GM23338 (cell line): ENCODE measurements at regions not wholly inside any gene's neighbourhood (a gene's known extent, or its start where the extent isn't known, plus 50 kb on each side); places are given as distances from the start of the nearest gene placed in this dataset.

ENCODE experiments used
- ATAC-seq: fragments of 200-7000 bp; cut with Tn5 transposase; 3 replicates; pipeline ENCODE4 v1.9.1; 2020
- DNase-seq: peaks from one replicate; pipeline ENCODE4 v3.0.0-alpha.2; 2015; ENCODE audit warnings: low spot score
- H2AFZ ChIP-seq: fragments of 200-600 bp; sonication (generic); 2 replicates; pipeline ENCODE4 v1.8.0; 2016; ENCODE audit warnings: antibody characterized with exemption, mild to moderate bottlenecking, moderate library complexity
- H3F3A ChIP-seq: fragments of 200-600 bp; sonication (generic); replicated peaks from 2 replicates; pipeline ENCODE4 v1.8.0; 2017; ENCODE audit warnings: antibody characterized with exemption, mixed run types, low read depth
- H3K27ac ChIP-seq: fragments of 200-600 bp; sonication (generic); 2 replicates; pipeline ENCODE4 v1.6.1; 2016; ENCODE audit warnings: low read depth
- H3K27me3 ChIP-seq: fragments of 200-600 bp; sonication (generic); 2 replicates; pipeline ENCODE4 v1.8.0; 2016; ENCODE audit warnings: mild to moderate bottlenecking, mixed run types, moderate library complexity; ENCODE audit not compliant: insufficient read depth
- H3K36me3 ChIP-seq: fragments of 200-600 bp; sonication (generic); 2 replicates; pipeline ENCODE4 v1.8.0; 2016; ENCODE audit warnings: mild to moderate bottlenecking; ENCODE audit not compliant: insufficient read depth
- H3K4me1 ChIP-seq: fragments of 200-600 bp; sonication (generic); 2 replicates; pipeline ENCODE4 v1.8.0; 2016; ENCODE audit warnings: mild to moderate bottlenecking, moderate library complexity; ENCODE audit not compliant: insufficient read depth
- H3K4me2 ChIP-seq: fragments of 200-600 bp; sonication (generic); 2 replicates; pipeline ENCODE4 v1.7.1; 2017; ENCODE audit warnings: mixed run types
- H3K4me3 ChIP-seq: fragments of 200-600 bp; sonication (generic); 2 replicates; pipeline ENCODE4 v1.6.1; 2016; ENCODE audit warnings: mixed run types
- H3K79me2 ChIP-seq: fragments of 200-600 bp; sonication (generic); replicated peaks from 2 replicates; pipeline ENCODE4 v1.8.0; 2017; ENCODE audit warnings: mild to moderate bottlenecking; ENCODE audit not compliant: insufficient read depth
- H3K9me2 ChIP-seq: fragments of 200-600 bp; sonication (generic); 2 replicates; pipeline ENCODE4 v1.8.0; 2017; ENCODE audit not compliant: insufficient read depth
- H4K20me1 ChIP-seq: fragments of 200-600 bp; sonication (generic); replicated peaks from 2 replicates; pipeline ENCODE4 v1.8.0; 2017; ENCODE audit warnings: mild to moderate bottlenecking; ENCODE audit not compliant: insufficient read depth
- H3K27ac Mint-ChIP-seq: 2 replicates; pipeline ENCODE4 v1.8.0; 2020; ENCODE audit warnings: inconsistent platforms, mild to moderate bottlenecking, moderate library complexity, mixed read lengths
- H3K27me3 Mint-ChIP-seq: 3 replicates; pipeline ENCODE4 v1.8.0; 2022; ENCODE audit warnings: low read depth, mild to moderate bottlenecking, moderate library complexity, mixed read lengths, inconsistent platforms; ENCODE audit not compliant: insufficient read depth, poor library complexity
- H3K36me3 Mint-ChIP-seq: 3 replicates; pipeline ENCODE4 v1.8.0; 2021; ENCODE audit warnings: low read depth, mild to moderate bottlenecking, inconsistent platforms, moderate library complexity, mixed read lengths
- H3K4me1 Mint-ChIP-seq: 3 replicates; pipeline ENCODE4 v1.8.0; 2020; ENCODE audit warnings: mild to moderate bottlenecking, inconsistent platforms, mixed read lengths
- H3K4me3 Mint-ChIP-seq: 3 replicates; pipeline ENCODE4 v1.8.0; 2021; ENCODE audit warnings: moderate library complexity, mild to moderate bottlenecking, inconsistent platforms, mixed read lengths
- H3K9me3 Mint-ChIP-seq: 3 replicates; pipeline ENCODE4 v1.8.0; 2020; ENCODE audit warnings: moderate library complexity, mild to moderate bottlenecking, inconsistent platforms, mixed read lengths
- CREB1 ChIP-seq: fragments of 250-450 bp; sonication (Bioruptor Pico); IDR thresholded peaks from 2 replicates; pipeline ENCODE4 v1.5.0; 2020; ENCODE audit warnings: low read depth, mild to moderate bottlenecking, moderate library complexity
- EZH2 ChIP-seq: fragments of 200-600 bp; sonication (generic); IDR thresholded peaks from one replicate; pipeline ENCODE4 v1.8.0; 2017; ENCODE audit warnings: antibody characterized with exemption, mild to moderate bottlenecking, low read depth; ENCODE audit not compliant: unreplicated experiment
- NANOG ChIP-seq: IDR thresholded peaks from 2 replicates; pipeline ENCODE4 v1.6.1; 2016; ENCODE audit warnings: antibody characterized with exemption, borderline replicate concordance
- STAT1 ChIP-seq: IDR thresholded peaks from one replicate; pipeline ENCODE4 v1.6.1; 2016; ENCODE audit warnings: antibody characterized with exemption; ENCODE audit not compliant: unreplicated experiment
- ZNF331 ChIP-seq: fragments of 250-450 bp; sonication (Bioruptor Pico); IDR thresholded peaks from 2 replicates; pipeline ENCODE4 v1.5.0; 2020; ENCODE audit warnings: low read depth, mild to moderate bottlenecking, moderate library complexity
- TF ChIP-seq, protein P1 (sequence below): fragments of 250-450 bp; sonication (Bioruptor Pico); IDR thresholded peaks from 2 replicates; pipeline ENCODE4 v1.5.0; 2020; ENCODE audit warnings: mild to moderate bottlenecking, moderate library complexity
- TF ChIP-seq, protein P2 (sequence below): IDR thresholded peaks from one replicate; pipeline ENCODE4 v1.6.1; 2018; ENCODE audit warnings: antibody characterized with exemption; ENCODE audit not compliant: unreplicated experiment
- TF ChIP-seq, protein P3 (sequence below), 2 experiments: fragments of 200-600 bp in 1 of 2; sonication (generic) in 1 of 2; conservative IDR thresholded peaks; 2 replicates each; pipeline versions ENCODE4 v1.5.1 to v1.6.1; 2016 to 2017; ENCODE audit warnings: antibody characterized with exemption in 2 of 2, low read depth in 2 of 2, mild to moderate bottlenecking in 2 of 2, moderate library complexity in 1 of 2
- TF ChIP-seq, protein P4 (sequence below): IDR thresholded peaks from 2 replicates; pipeline ENCODE4 v1.6.1; 2016; ENCODE audit warnings: antibody characterized with exemption

DNA sequence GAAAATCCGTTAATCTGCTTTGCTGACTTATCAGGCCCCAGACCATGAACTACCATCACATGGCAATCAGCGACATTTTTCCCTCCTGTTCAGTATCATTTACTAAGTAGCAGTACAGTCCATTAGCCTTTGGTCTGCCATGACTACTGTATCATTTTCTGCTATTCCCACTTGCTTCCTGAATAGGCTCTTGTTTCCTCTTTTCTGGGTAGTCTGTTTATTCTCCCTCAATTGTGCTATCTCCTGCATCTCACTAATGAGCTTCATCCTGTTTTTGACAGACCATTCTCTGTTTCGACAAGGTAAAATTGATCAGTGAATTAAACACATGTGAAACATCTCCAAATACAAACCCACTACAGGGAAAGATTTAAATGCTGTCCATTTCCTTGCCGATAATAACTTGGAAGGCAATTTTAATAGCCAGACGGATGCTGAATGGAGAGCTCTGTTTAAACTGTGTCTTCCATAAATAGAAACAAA is 263.5 kb upstream of the ANKRD55 start:
- Histone ChIP-seq H3K79me2 (no peaks in the 10 kb centered on the region), H3F3A (no peaks in the 10 kb centered on the region), H3K36me3 (no peaks in the 10 kb centered on the region), H3K27me3 (no peaks in the 10 kb centered on the region), H2AFZ (no peak overlapping the region), H3K4me1 (peaks cover 4% of the 10 kb centered on the region; the same call in 1 of the 2 replicates), H3K4me2 (no peak overlapping the region), H3K9me2 (no peaks in the 10 kb centered on the region), H3K4me3 (no peak overlapping the region), H3K27ac (no peak overlapping the region), H4K20me1 (no peaks in the 10 kb centered on the region)
- ATAC-seq = no peak
- Mint-ChIP-seq H3K4me3 (no peak overlapping the region), H3K27me3 (peaks cover 2% of the 10 kb centered on the region), H3K9me3 (peaks cover 6% of the 10 kb centered on the region; the same call in 2 of the 3 replicates), H3K36me3 (0 out of 3 replicates have a peak, but pooled peaks cover 4% of the 10 kb centered on the region), H3K27ac (no peak overlapping the region), H3K4me1 (peaks cover 12% of the 10 kb centered on the region)
- no peak for DNase-seq
- no peak for TF ChIP-seq STAT1
- TF ChIP-seq, protein P1, sequence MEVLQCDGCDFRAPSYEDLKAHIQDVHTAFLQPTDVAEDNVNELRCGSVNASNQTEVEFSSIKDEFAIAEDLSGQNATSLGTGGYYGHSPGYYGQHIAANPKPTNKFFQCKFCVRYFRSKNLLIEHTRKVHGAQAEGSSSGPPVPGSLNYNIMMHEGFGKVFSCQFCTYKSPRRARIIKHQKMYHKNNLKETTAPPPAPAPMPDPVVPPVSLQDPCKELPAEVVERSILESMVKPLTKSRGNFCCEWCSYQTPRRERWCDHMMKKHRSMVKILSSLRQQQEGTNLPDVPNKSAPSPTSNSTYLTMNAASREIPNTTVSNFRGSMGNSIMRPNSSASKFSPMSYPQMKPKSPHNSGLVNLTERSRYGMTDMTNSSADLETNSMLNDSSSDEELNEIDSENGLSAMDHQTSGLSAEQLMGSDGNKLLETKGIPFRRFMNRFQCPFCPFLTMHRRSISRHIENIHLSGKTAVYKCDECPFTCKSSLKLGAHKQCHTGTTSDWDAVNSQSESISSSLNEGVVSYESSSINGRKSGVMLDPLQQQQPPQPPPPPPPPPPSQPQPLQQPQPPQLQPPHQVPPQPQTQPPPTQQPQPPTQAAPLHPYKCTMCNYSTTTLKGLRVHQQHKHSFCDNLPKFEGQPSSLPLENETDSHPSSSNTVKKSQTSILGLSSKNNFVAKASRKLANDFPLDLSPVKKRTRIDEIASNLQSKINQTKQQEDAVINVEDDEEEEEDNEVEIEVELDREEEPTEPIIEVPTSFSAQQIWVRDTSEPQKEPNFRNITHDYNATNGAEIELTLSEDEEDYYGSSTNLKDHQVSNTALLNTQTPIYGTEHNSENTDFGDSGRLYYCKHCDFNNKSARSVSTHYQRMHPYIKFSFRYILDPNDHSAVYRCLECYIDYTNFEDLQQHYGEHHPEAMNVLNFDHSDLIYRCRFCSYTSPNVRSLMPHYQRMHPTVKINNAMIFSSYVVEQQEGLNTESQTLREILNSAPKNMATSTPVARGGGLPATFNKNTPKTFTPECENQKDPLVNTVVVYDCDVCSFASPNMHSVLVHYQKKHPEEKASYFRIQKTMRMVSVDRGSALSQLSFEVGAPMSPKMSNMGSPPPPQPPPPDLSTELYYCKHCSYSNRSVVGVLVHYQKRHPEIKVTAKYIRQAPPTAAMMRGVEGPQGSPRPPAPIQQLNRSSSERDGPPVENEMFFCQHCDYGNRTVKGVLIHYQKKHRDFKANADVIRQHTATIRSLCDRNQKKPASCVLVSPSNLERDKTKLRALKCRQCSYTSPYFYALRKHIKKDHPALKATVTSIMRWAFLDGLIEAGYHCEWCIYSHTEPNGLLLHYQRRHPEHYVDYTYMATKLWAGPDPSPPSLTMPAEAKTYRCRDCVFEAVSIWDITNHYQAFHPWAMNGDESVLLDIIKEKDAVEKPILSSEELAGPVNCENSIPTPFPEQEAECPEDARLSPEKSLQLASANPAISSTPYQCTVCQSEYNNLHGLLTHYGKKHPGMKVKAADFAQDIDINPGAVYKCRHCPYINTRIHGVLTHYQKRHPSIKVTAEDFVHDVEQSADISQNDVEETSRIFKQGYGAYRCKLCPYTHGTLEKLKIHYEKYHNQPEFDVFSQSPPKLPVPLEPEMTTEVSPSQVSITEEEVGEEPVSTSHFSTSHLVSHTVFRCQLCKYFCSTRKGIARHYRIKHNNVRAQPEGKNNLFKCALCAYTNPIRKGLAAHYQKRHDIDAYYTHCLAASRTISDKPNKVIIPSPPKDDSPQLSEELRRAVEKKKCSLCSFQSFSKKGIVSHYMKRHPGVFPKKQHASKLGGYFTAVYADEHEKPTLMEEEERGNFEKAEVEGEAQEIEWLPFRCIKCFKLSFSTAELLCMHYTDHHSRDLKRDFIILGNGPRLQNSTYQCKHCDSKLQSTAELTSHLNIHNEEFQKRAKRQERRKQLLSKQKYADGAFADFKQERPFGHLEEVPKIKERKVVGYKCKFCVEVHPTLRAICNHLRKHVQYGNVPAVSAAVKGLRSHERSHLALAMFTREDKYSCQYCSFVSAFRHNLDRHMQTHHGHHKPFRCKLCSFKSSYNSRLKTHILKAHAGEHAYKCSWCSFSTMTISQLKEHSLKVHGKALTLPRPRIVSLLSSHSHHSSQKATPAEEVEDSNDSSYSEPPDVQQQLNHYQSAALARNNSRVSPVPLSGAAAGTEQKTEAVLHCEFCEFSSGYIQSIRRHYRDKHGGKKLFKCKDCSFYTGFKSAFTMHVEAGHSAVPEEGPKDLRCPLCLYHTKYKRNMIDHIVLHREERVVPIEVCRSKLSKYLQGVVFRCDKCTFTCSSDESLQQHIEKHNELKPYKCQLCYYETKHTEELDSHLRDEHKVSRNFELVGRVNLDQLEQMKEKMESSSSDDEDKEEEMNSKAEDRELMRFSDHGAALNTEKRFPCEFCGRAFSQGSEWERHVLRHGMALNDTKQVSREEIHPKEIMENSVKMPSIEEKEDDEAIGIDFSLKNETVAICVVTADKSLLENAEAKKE (CRISPR knock-in tag) = no peak
- TF ChIP-seq CREB1 (CRISPR knock-in tag) = no peak
- no peak for TF ChIP-seq NANOG
- TF ChIP-seq ZNF331 (CRISPR knock-in tag) = no peak
- TF ChIP-seq, protein P2, sequence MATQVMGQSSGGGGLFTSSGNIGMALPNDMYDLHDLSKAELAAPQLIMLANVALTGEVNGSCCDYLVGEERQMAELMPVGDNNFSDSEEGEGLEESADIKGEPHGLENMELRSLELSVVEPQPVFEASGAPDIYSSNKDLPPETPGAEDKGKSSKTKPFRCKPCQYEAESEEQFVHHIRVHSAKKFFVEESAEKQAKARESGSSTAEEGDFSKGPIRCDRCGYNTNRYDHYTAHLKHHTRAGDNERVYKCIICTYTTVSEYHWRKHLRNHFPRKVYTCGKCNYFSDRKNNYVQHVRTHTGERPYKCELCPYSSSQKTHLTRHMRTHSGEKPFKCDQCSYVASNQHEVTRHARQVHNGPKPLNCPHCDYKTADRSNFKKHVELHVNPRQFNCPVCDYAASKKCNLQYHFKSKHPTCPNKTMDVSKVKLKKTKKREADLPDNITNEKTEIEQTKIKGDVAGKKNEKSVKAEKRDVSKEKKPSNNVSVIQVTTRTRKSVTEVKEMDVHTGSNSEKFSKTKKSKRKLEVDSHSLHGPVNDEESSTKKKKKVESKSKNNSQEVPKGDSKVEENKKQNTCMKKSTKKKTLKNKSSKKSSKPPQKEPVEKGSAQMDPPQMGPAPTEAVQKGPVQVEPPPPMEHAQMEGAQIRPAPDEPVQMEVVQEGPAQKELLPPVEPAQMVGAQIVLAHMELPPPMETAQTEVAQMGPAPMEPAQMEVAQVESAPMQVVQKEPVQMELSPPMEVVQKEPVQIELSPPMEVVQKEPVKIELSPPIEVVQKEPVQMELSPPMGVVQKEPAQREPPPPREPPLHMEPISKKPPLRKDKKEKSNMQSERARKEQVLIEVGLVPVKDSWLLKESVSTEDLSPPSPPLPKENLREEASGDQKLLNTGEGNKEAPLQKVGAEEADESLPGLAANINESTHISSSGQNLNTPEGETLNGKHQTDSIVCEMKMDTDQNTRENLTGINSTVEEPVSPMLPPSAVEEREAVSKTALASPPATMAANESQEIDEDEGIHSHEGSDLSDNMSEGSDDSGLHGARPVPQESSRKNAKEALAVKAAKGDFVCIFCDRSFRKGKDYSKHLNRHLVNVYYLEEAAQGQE = no peak
- TF ChIP-seq, protein P3, sequence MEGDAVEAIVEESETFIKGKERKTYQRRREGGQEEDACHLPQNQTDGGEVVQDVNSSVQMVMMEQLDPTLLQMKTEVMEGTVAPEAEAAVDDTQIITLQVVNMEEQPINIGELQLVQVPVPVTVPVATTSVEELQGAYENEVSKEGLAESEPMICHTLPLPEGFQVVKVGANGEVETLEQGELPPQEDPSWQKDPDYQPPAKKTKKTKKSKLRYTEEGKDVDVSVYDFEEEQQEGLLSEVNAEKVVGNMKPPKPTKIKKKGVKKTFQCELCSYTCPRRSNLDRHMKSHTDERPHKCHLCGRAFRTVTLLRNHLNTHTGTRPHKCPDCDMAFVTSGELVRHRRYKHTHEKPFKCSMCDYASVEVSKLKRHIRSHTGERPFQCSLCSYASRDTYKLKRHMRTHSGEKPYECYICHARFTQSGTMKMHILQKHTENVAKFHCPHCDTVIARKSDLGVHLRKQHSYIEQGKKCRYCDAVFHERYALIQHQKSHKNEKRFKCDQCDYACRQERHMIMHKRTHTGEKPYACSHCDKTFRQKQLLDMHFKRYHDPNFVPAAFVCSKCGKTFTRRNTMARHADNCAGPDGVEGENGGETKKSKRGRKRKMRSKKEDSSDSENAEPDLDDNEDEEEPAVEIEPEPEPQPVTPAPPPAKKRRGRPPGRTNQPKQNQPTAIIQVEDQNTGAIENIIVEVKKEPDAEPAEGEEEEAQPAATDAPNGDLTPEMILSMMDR (conservative IDR thresholded peaks at IDR 0.05; ENCODE audit: low read depth in 2 of 2) = no peak
- no peak for TF ChIP-seq EZH2
- TF ChIP-seq, protein P4, sequence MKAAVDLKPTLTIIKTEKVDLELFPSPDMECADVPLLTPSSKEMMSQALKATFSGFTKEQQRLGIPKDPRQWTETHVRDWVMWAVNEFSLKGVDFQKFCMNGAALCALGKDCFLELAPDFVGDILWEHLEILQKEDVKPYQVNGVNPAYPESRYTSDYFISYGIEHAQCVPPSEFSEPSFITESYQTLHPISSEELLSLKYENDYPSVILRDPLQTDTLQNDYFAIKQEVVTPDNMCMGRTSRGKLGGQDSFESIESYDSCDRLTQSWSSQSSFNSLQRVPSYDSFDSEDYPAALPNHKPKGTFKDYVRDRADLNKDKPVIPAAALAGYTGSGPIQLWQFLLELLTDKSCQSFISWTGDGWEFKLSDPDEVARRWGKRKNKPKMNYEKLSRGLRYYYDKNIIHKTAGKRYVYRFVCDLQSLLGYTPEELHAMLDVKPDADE = no peak
